HG02623 (cell line): ENCODE measurements at regions not wholly inside any gene's neighbourhood (a gene's known extent, or its start where the extent isn't known, plus 50 kb on each side); places are given as distances from the start of the nearest gene placed in this dataset.
A peak's percentile ranks its signal among the peaks of the same experiment; 100 is the strongest.
"Not testable (repeated sequence)": the region's sequence is repeated elsewhere in the genome, so short reads cannot be mapped to it uniquely, and the experiment has no call there.

Experiments
- ATAC-seq: cut with Tn5 transposase; IDR thresholded peaks from one replicate; pipeline ENCODE4 v1.9.1; 2021; ENCODE audit warnings: moderate library complexity; ENCODE audit not compliant: unreplicated experiment

- ATAC-seq, result no peak
Measured at GRCh38 chr21:14058566-14058965, 152.2 kb downstream of the LIPI start.

- ATAC-seq, result not testable (repeated sequence)
Measured at GRCh38 chr21:14057841-14058481, 152.8 kb downstream of the LIPI start.

- no peak for ATAC-seq
Measured at GRCh38 chr21:14057313-14057712, 153.4 kb downstream of the LIPI start.

- ATAC-seq, result no peak
Measured at GRCh38 chr21:14056771-14057191, 154.0 kb downstream of the LIPI start.

- ATAC-seq, result not testable (repeated sequence)
Measured at GRCh38 chr21:14055746-14056515, 154.8 kb downstream of the LIPI start.

GRCh38 chr21:14054682-14055081 lies 156.1 kb downstream of the LIPI start:
- no peak for ATAC-seq

GRCh38 chr21:14050121-14050520 lies 160.6 kb downstream of the LIPI start:
- ATAC-seq, result no peak

- ATAC-seq, result no peak
Measured at GRCh38 chr21:14046401-14046800, 164.4 kb downstream of the LIPI start.

GRCh38 chr21:14040386-14040785 lies 170.4 kb downstream of the LIPI start:
- no peak for ATAC-seq

- ATAC-seq, result not testable (repeated sequence)
Measured at GRCh38 chr21:14028619-14029018, 182.1 kb downstream of the LIPI start.

- peak; percentile 100 for ATAC-seq
Measured at GRCh38 chr21:14027235-14027869, 183.4 kb downstream of the LIPI start.

- ATAC-seq, result not testable (repeated sequence)
Measured at GRCh38 chr21:14020108-14020507, 190.6 kb downstream of the LIPI start.

GRCh38 chr21:14015841-14016240 lies 194.9 kb downstream of the LIPI start:
- ATAC-seq, result not testable (repeated sequence)

GRCh38 chr21:14013623-14014498 lies 196.9 kb downstream of the LIPI start:
- ATAC-seq, result not testable (repeated sequence)

- ATAC-seq, result no peak
Measured at GRCh38 chr21:14013056-14013603, 197.6 kb downstream of the LIPI start.

- ATAC-seq, result no peak
Measured at GRCh38 chr21:14012409-14012808, 198.3 kb downstream of the LIPI start.

- not testable (repeated sequence) for ATAC-seq
Measured at GRCh38 chr21:14011751-14012150, 199.0 kb downstream of the LIPI start.

- not testable (repeated sequence) for ATAC-seq
Measured at GRCh38 chr21:14011149-14011548, 199.6 kb downstream of the LIPI start.

GRCh38 chr21:14010729-14011128 lies 200.0 kb downstream of the LIPI start:
- no peak for ATAC-seq

GRCh38 chr21:14009990-14010389 lies 200.8 kb downstream of the LIPI start:
- not testable (repeated sequence) for ATAC-seq
